ENCODE measurements at regions not wholly inside any gene's neighbourhood (a gene's known extent, or its start where the extent isn't known, plus 50 kb on each side); places are given as distances from the start of the nearest gene placed in this dataset.

- H3K4me3 ChIP-seq (ENCODE audit: low read depth, low read length), result no peak overlapping the region
- H3K27ac ChIP-seq (ENCODE audit: low read depth, low read length), result no peak overlapping the region
- no peaks in the 10 kb centered on the region for H3K4me1 ChIP-seq (ENCODE audit: control insufficient read depth, insufficient read depth, low read length, unreplicated experiment)
- no peak overlapping the region for H2AFZ ChIP-seq (ENCODE audit: low read length, unreplicated experiment)
- no peaks in the 10 kb centered on the region for H3K36me3 ChIP-seq (ENCODE audit: insufficient read depth, low read length)
- no peaks in the 10 kb centered on the region for H3K79me2 ChIP-seq (ENCODE audit: control insufficient read depth, insufficient read depth, low read length, unreplicated experiment)
- no peaks in the 10 kb centered on the region for H3K27me3 ChIP-seq (ENCODE audit: insufficient read depth, low read length)
These were observed 109.3 kb downstream of the BCOR start for GRCh38 chrX:39988496-39988895.

- Histone ChIP-seq H3K27me3 (ENCODE audit: insufficient read depth, low read length) (no peaks in the 10 kb centered on the region), H2AFZ (ENCODE audit: low read length, unreplicated experiment) (no peak overlapping the region), H3K4me3 (ENCODE audit: low read depth, low read length) (no peak overlapping the region)
These were observed 107.4 kb downstream of the BCOR start for GRCh38 chrX:39990388-39990787.

GRCh38 chrX:39992300-39992699 is 105.5 kb downstream of the BCOR start:
- Histone ChIP-seq H3K4me3 (ENCODE audit: low read depth, low read length) (no peak overlapping the region), H3K4me1 (ENCODE audit: control insufficient read depth, insufficient read depth, low read length, unreplicated experiment) (no peaks in the 10 kb centered on the region), H3K27me3 (ENCODE audit: insufficient read depth, low read length) (no peaks in the 10 kb centered on the region), H3K79me2 (ENCODE audit: control insufficient read depth, insufficient read depth, low read length, unreplicated experiment) (no peaks in the 10 kb centered on the region), H2AFZ (ENCODE audit: low read length, unreplicated experiment) (no peak overlapping the region), H3K27ac (ENCODE audit: low read depth, low read length) (no peak overlapping the region), H3K36me3 (ENCODE audit: insufficient read depth, low read length) (no peaks in the 10 kb centered on the region)

More at GRCh38 chrX:39990388-39990787, 107.4 kb downstream of the BCOR start:
- no peak overlapping the region for H3K27ac ChIP-seq (ENCODE audit: low read depth, low read length)
- H3K36me3 ChIP-seq (ENCODE audit: insufficient read depth, low read length), result no peaks in the 10 kb centered on the region
- no peaks in the 10 kb centered on the region for H3K4me1 ChIP-seq (ENCODE audit: control insufficient read depth, insufficient read depth, low read length, unreplicated experiment)
- no peaks in the 10 kb centered on the region for H3K79me2 ChIP-seq (ENCODE audit: control insufficient read depth, insufficient read depth, low read length, unreplicated experiment)

GRCh38 chrX:39995457-39995856 is 102.3 kb downstream of the BCOR start:
- Histone ChIP-seq H2AFZ (ENCODE audit: low read length, unreplicated experiment) (no peak overlapping the region), H3K4me1 (ENCODE audit: control insufficient read depth, insufficient read depth, low read length, unreplicated experiment) (no peaks in the 10 kb centered on the region), H3K27ac (ENCODE audit: low read depth, low read length) (no peak overlapping the region), H3K4me3 (ENCODE audit: low read depth, low read length) (no peak overlapping the region), H3K79me2 (ENCODE audit: control insufficient read depth, insufficient read depth, low read length, unreplicated experiment) (no peaks in the 10 kb centered on the region), H3K36me3 (ENCODE audit: insufficient read depth, low read length) (no peaks in the 10 kb centered on the region), H3K27me3 (ENCODE audit: insufficient read depth, low read length) (no peaks in the 10 kb centered on the region)

- no peaks in the 10 kb centered on the region for H3K27me3 ChIP-seq (ENCODE audit: insufficient read depth, low read length)
- H3K36me3 ChIP-seq (ENCODE audit: insufficient read depth, low read length), result no peaks in the 10 kb centered on the region
- H3K4me3 ChIP-seq (ENCODE audit: low read depth, low read length), result no peak overlapping the region
- no peaks in the 10 kb centered on the region for H3K79me2 ChIP-seq (ENCODE audit: control insufficient read depth, insufficient read depth, low read length, unreplicated experiment)
- H3K27ac ChIP-seq (ENCODE audit: low read depth, low read length), result no peak overlapping the region
- no peak overlapping the region for H2AFZ ChIP-seq (ENCODE audit: low read length, unreplicated experiment)
- H3K4me1 ChIP-seq (ENCODE audit: control insufficient read depth, insufficient read depth, low read length, unreplicated experiment), result no peaks in the 10 kb centered on the region
These were observed 101.2 kb downstream of the BCOR start for GRCh38 chrX:39996536-39996935.

GRCh38 chrX:39998636-39999406 is 98.9 kb downstream of the BCOR start:
- Histone ChIP-seq H2AFZ (ENCODE audit: low read length, unreplicated experiment) (no peak overlapping the region), H3K4me3 (ENCODE audit: low read depth, low read length) (no peak overlapping the region), H3K4me1 (ENCODE audit: control insufficient read depth, insufficient read depth, low read length, unreplicated experiment) (no peaks in the 10 kb centered on the region), H3K27ac (ENCODE audit: low read depth, low read length) (no peak overlapping the region), H3K79me2 (ENCODE audit: control insufficient read depth, insufficient read depth, low read length, unreplicated experiment) (no peaks in the 10 kb centered on the region), H3K36me3 (ENCODE audit: insufficient read depth, low read length) (no peaks in the 10 kb centered on the region), H3K27me3 (ENCODE audit: insufficient read depth, low read length) (no peaks in the 10 kb centered on the region)
